ENCODE measurements at regions not wholly inside any gene's neighbourhood (a gene's known extent, or its start where the extent isn't known, plus 50 kb on each side); places are given as distances from the start of the nearest gene placed in this dataset.

DNA sequence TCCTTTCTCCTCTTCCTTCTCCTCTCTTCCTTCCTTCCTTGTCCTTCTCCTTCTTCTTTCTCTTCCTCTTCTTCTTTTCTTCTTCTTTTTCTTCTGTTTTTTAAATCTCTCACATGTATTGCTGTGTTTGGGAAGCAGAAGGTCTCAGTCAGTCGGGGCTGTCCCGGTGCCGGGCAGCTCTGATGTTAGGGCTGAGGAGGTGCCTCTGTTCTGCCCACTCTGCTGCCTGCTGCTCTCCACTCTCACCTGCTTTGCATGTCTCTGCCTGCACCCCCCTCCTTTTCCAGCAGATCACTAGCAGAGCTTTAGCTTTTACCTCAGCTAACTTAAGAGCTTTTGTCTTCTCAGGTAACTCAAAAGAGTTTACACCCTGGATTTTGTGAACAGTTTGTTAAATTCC, 276.6 kb downstream of the CHRM3 start:
- TF ChIP-seq CTCF (IDR thresholded peaks at IDR 0.05 in 8 of 11, conservative IDR thresholded peaks at IDR 0.05 in 3 of 11), result no peak
- no peak for TF ChIP-seq POLR2AphosphoS5 (IDR thresholded peaks at IDR 0.05)
